Lung microvascular endothelial cell (primary cell): ENCODE measurements at regions not wholly inside any gene's neighbourhood (a gene's known extent, or its start where the extent isn't known, plus 50 kb on each side); places are given as distances from the start of the nearest gene placed in this dataset.

Source experiments
- DNase-seq, 2 donors: peaks; one replicate each; pipeline versions ENCODE4 v3.0.0 to v3.0.0-alpha.2; 2010; ENCODE audit warnings: low read depth in 2 of 2

- DNase-seq, result no peak
These were observed 81.8 kb upstream of the SOD3 start for GRCh38 chr4:24713604-24714003.

GRCh38 chr4:24719615-24720014, 75.8 kb upstream of the SOD3 start:
- no peak for DNase-seq

- DNase-seq, result no peak
These were observed 74.9 kb upstream of the SOD3 start for GRCh38 chr4:24720436-24720835.

- DNase-seq, result no peak
These were observed 74.4 kb upstream of the SOD3 start for GRCh38 chr4:24720979-24721378.

GRCh38 chr4:24722026-24722568, 73.3 kb upstream of the SOD3 start:
- DNase-seq, result peak in 1 of 2 donors; percentile 12

- no peak for DNase-seq
These were observed 67.8 kb upstream of the SOD3 start for GRCh38 chr4:24727390-24728224.

GRCh38 chr4:24729119-24729730, 66.1 kb upstream of the SOD3 start:
- no peak for DNase-seq

- no peak for DNase-seq
These were observed 64.9 kb upstream of the SOD3 start for GRCh38 chr4:24730256-24731001.

- DNase-seq, result no peak
These were observed 63.9 kb upstream of the SOD3 start for GRCh38 chr4:24731448-24731847.

GRCh38 chr4:24734511-24734910, 60.9 kb upstream of the SOD3 start:
- no peak for DNase-seq

GRCh38 chr4:24736066-24736465, 59.3 kb upstream of the SOD3 start:
- DNase-seq, result peak; percentile 66 to 68

- peak in 1 of 2 donors; percentile 7 for DNase-seq
These were observed 53.5 kb upstream of the SOD3 start for GRCh38 chr4:24741910-24742309.

GRCh38 chr4:24742335-24742734, 53.0 kb upstream of the SOD3 start:
- no peak for DNase-seq

GRCh38 chr4:24742773-24743172, 52.6 kb upstream of the SOD3 start:
- DNase-seq, result no peak

GRCh38 chr4:24743206-24743605, 52.2 kb upstream of the SOD3 start:
- no peak for DNase-seq

- no peak for DNase-seq
These were observed 51.4 kb upstream of the SOD3 start for GRCh38 chr4:24743927-24744326.

GRCh38 chr4:24745172-24745895, 50.0 kb upstream of the SOD3 start:
- no peak for DNase-seq
